ENCODE measurements at regions not wholly inside any gene's neighbourhood (a gene's known extent, or its start where the extent isn't known, plus 50 kb on each side); places are given as distances from the start of the nearest gene placed in this dataset.
A peak's percentile ranks its signal among the peaks of the same experiment; 100 is the strongest.

GRCh38 chr12:115495300-115495699 is 782.2 kb downstream of the MED13L start:
- no peak overlapping the region for H3K4me3 ChIP-seq (ENCODE audit: low read depth, low read length)
- DNase-seq (ENCODE audit: low read depth) = no peak
- TF ChIP-seq, protein P1, sequence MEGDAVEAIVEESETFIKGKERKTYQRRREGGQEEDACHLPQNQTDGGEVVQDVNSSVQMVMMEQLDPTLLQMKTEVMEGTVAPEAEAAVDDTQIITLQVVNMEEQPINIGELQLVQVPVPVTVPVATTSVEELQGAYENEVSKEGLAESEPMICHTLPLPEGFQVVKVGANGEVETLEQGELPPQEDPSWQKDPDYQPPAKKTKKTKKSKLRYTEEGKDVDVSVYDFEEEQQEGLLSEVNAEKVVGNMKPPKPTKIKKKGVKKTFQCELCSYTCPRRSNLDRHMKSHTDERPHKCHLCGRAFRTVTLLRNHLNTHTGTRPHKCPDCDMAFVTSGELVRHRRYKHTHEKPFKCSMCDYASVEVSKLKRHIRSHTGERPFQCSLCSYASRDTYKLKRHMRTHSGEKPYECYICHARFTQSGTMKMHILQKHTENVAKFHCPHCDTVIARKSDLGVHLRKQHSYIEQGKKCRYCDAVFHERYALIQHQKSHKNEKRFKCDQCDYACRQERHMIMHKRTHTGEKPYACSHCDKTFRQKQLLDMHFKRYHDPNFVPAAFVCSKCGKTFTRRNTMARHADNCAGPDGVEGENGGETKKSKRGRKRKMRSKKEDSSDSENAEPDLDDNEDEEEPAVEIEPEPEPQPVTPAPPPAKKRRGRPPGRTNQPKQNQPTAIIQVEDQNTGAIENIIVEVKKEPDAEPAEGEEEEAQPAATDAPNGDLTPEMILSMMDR (IDR thresholded peaks at IDR 0.05; ENCODE audit: control insufficient read depth, extremely low read depth, insufficient read depth) = no peak

- no peak overlapping the region for H3K4me3 ChIP-seq (ENCODE audit: low read depth, low read length)
- no peak for DNase-seq (ENCODE audit: low read depth)
- TF ChIP-seq, protein P1 (IDR thresholded peaks at IDR 0.05; ENCODE audit: control insufficient read depth, extremely low read depth, insufficient read depth) = no peak
Measured at GRCh38 chr12:115492553-115492952, 784.9 kb downstream of the MED13L start.

- no peak overlapping the region for H3K4me3 ChIP-seq (ENCODE audit: low read depth, low read length)
- TF ChIP-seq, protein P1 (IDR thresholded peaks at IDR 0.05; ENCODE audit: control insufficient read depth, extremely low read depth, insufficient read depth) = no peak
- peak; percentile 79 for DNase-seq (ENCODE audit: low read depth)
Measured at GRCh38 chr12:115491511-115492250, 785.8 kb downstream of the MED13L start.

DNA sequence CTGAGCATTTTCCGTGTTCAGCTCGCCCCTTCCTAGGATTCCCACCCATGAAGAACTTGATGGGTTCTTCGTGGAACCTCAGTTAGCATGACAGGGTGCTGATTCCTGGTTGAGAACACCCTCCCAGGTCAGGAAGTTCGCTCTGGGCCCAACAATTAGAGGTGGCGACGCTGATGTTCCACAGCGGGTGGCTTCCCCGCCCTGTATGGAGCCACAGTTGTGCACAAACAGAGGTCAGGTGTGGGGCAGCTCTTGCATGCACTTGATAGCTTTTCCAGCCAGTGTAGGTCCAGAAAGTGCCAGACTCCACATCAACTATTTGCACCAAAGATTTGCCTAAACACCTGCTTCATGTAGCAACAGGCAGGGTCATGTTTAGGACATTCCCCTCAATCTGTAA is 788.2 kb downstream of the MED13L start:
- H3K4me3 ChIP-seq (ENCODE audit: low read depth, low read length) = no peak overlapping the region
- TF ChIP-seq, protein P1 (IDR thresholded peaks at IDR 0.05; ENCODE audit: control insufficient read depth, extremely low read depth, insufficient read depth) = no peak
- DNase-seq (ENCODE audit: low read depth) = no peak

GRCh38 chr12:115485967-115486366 is 791.5 kb downstream of the MED13L start:
- TF ChIP-seq, protein P1 (IDR thresholded peaks at IDR 0.05; ENCODE audit: control insufficient read depth, extremely low read depth, insufficient read depth) = no peak
- DNase-seq (ENCODE audit: low read depth) = no peak
- H3K4me3 ChIP-seq (ENCODE audit: low read depth, low read length) = no peak overlapping the region

DNA sequence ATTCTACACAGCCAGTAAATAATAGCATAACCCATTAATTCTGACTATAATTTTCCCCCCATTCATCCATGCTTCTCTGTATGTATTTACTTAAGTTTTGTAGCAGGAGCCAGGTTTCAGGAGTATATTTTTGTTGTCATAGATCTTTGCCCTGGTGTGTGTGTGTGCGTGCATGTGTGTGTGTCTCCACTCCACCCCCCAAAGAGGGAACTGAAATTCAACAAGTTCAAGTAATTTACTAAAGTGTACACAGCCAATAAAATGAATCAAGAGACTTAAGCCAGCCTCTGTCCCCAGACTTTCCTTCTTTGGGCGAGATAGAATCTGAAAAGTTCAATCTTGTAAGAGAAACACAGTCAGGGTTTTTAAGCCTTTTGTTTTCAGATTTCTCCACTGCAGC is 792.0 kb downstream of the MED13L start:
- DNase-seq (ENCODE audit: low read depth) = no peak
- H3K4me3 ChIP-seq (ENCODE audit: low read depth, low read length) = no peak overlapping the region
- TF ChIP-seq, protein P1 (IDR thresholded peaks at IDR 0.05; ENCODE audit: control insufficient read depth, extremely low read depth, insufficient read depth) = no peak

DNA sequence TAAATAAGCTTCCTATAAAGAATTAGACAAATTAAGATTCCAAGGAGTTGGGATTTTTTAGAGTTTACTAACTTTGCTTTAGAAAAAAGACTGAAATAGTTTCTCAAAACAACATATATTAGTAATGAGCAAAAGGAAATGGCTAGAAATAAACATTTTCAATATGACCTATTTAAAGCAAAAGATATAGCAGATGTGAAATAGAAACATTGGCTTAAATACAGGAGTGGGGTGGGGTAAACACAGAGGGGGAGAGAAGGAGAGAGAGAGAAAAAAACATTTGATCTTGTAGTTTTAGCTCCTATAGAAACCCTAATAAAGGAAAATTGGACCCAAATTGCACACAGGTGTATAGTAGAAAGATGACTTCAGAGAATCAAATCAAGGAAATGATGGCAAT is 794.5 kb downstream of the MED13L start:
- TF ChIP-seq, protein P1 (IDR thresholded peaks at IDR 0.05; ENCODE audit: control insufficient read depth, extremely low read depth, insufficient read depth) = no peak
- H3K4me3 ChIP-seq (ENCODE audit: low read depth, low read length) = no peak overlapping the region
- DNase-seq (ENCODE audit: low read depth) = no peak
